Peyer's patch (tissue), 4 donors: ENCODE measurements at regions not wholly inside any gene's neighbourhood (a gene's known extent, or its start where the extent isn't known, plus 50 kb on each side); places are given as distances from the start of the nearest gene placed in this dataset.

Source experiments
- DNase-seq, 3 donors: peaks; one replicate each; pipeline ENCODE4 v3.0.0-alpha.2; 2017 to 2019
- H3K27ac ChIP-seq, 4 donors: fragments of 200-600 bp; sonication (generic); one replicate each; pipeline ENCODE4 v1.5.1; 2016 to 2019
- H3K27me3 ChIP-seq, 2 donors: fragments of 200-600 bp; sonication (generic); one replicate each; pipeline ENCODE4 v1.5.1; 2019
- H3K36me3 ChIP-seq, 3 donors: fragments of 200-600 bp; sonication (generic); one replicate each; pipeline ENCODE4 v1.5.1; 2016 to 2019
- H3K4me1 ChIP-seq, 4 donors: fragments of 200-600 bp; sonication (generic); one replicate each; pipeline ENCODE4 v1.5.1; 2016 to 2019
- H3K4me3 ChIP-seq, 4 donors: fragments of 200-600 bp; sonication (generic); 1 replicate in 3 of 4; 2 replicates in 1 of 4; pipeline ENCODE4 v1.5.1; 2016 to 2019; ENCODE audit warnings: mild to moderate bottlenecking in 1 of 4
- H3K9me3 ChIP-seq, 4 donors: fragments of 200-600 bp; sonication (generic); one replicate each; pipeline ENCODE4 v1.5.1; 2016 to 2019; ENCODE audit warnings: mild to moderate bottlenecking in 1 of 4
- CTCF ChIP-seq, 6 experiments: fragments of 450-650 bp in 4 of 6; fragments of 200-600 bp in 2 of 6; sonication (generic) in 1 of 6; IDR thresholded peaks; one replicate each; pipeline ENCODE4 v1.5.1; 2017 to 2019; ENCODE audit warnings: antibody characterized with exemption in 6 of 6, mild to moderate bottlenecking in 3 of 6, moderate library complexity in 1 of 6
- POLR2A ChIP-seq, 2 donors: fragments of 450-650 bp; IDR thresholded peaks; one replicate each; pipeline ENCODE4 v1.5.1; 2017; ENCODE audit warnings: antibody characterized with exemption in 2 of 2, mild to moderate bottlenecking in 2 of 2, moderate library complexity in 2 of 2

DNA sequence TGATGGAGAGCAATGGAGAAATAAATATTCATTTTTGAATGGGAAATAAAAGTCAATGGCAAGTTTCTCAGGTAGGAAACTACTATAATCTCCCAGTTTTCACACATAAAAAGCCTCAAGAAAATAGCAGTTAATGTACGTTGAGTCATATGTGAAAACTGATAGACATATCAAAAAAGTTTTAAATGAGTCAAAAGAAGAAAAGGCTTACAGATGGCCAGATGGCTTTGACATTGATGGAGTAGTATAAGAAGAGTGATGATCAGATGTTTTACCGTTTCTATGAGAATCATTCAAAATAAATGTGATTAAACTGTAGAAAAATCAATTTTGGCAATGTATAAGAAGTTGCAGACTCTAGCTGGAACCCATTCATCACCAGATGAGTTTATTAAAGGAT is 97.8 kb downstream of the LLPH start:
- DNase-seq, result no peak
- Histone ChIP-seq H3K27me3 (no peaks in the 10 kb centered on the region), H3K9me3 (no peaks in the 10 kb centered on the region), H3K4me1 (no peaks in the 10 kb centered on the region), H3K27ac (no peak overlapping the region), H3K4me3 (no peak overlapping the region), H3K36me3 (no peaks in the 10 kb centered on the region)
- TF ChIP-seq CTCF (IDR thresholded peaks at IDR 0.05) (no peak), POLR2A (IDR thresholded peaks at IDR 0.05) (no peak)

DNA sequence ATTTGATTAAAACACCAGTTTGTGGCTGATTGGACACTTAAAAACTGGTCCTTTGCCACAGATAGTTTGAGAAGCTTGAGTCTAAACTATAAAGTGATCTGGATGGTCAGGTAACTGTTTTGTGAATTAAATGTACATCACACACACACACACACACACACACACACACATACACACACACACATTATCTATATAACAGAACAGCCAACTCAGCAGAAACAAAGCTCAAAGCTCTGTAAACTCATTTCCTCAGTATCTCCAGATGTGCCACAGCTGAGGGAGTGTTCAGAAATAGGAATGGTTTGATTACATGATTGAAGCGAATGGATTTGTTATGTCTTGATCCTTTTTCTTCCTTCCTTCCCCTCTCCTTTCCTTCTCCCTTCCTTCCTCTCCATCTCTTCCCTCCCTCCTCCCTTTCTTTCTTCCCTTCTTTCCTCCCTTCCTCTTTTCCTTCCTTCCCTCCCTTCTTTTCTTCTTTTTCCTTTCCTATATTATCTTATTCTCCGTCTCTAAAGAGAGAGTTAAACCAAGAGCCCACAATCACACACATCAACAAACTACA is 100.3 kb downstream of the LLPH start:
- Histone ChIP-seq H3K27ac (no peak overlapping the region), H3K36me3 (no peaks in the 10 kb centered on the region)
- TF ChIP-seq POLR2A (IDR thresholded peaks at IDR 0.05), result no peak
- no peak for TF ChIP-seq CTCF (IDR thresholded peaks at IDR 0.05)

DNA sequence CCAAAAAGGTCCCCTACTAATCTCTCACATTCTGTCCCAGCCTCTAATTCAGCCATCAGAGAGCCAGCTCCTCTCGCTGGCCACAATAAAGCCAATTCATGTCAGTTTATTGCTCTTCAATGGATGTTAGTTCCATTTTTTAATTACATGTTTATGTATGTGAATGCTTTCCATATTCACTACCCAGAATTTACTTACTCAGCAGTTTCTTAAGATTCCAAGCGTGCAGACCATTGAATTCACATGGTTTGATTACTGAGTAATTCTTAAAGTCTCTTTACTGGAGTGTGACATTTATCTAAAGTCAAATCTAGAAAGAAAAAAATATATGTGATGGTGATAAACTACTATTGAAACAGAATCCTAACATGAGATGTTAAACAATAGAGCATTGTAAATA is 102.2 kb downstream of the LLPH start:
- no peak for TF ChIP-seq CTCF (IDR thresholded peaks at IDR 0.05)
- no peak for TF ChIP-seq POLR2A (IDR thresholded peaks at IDR 0.05)
- H3K27me3 ChIP-seq, result no peaks in the 10 kb centered on the region
- no peak for DNase-seq
- no peaks in the 10 kb centered on the region for H3K9me3 ChIP-seq
- no peak overlapping the region for H3K27ac ChIP-seq
- no peaks in the 10 kb centered on the region for H3K36me3 ChIP-seq
- no peak overlapping the region for H3K4me3 ChIP-seq
- no peaks in the 10 kb centered on the region for H3K4me1 ChIP-seq

More for the DNA sequence above, 100.3 kb downstream of the LLPH start:
- DNase-seq, result no peak
- Histone ChIP-seq H3K27me3 (no peaks in the 10 kb centered on the region), H3K9me3 (no peaks in the 10 kb centered on the region), H3K4me1 (no peaks in the 10 kb centered on the region), H3K4me3 (no peak overlapping the region)

- Histone ChIP-seq H3K4me3 (no peak overlapping the region), H3K4me1 (no peaks in the 10 kb centered on the region), H3K9me3 (no peaks in the 10 kb centered on the region), H3K27ac (no peak overlapping the region), H3K36me3 (no peaks in the 10 kb centered on the region), H3K27me3 (no peaks in the 10 kb centered on the region)
- TF ChIP-seq POLR2A (IDR thresholded peaks at IDR 0.05) (no peak), CTCF (IDR thresholded peaks at IDR 0.05) (no peak)
- DNase-seq, result no peak
Observed at GRCh38 chr12:66025477-66025876, 105.1 kb downstream of the LLPH start.

GRCh38 chr12:66024949-66025348 is 105.6 kb downstream of the LLPH start:
- H3K4me3 ChIP-seq, result no peak overlapping the region
- no peak for DNase-seq
- no peaks in the 10 kb centered on the region for H3K36me3 ChIP-seq
- H3K9me3 ChIP-seq, result no peaks in the 10 kb centered on the region
- TF ChIP-seq POLR2A (IDR thresholded peaks at IDR 0.05), result no peak
- TF ChIP-seq CTCF (IDR thresholded peaks at IDR 0.05), result no peak
- H3K4me1 ChIP-seq, result no peaks in the 10 kb centered on the region
- H3K27me3 ChIP-seq, result no peaks in the 10 kb centered on the region
- no peak overlapping the region for H3K27ac ChIP-seq

GRCh38 chr12:66020481-66020880 is 110.1 kb downstream of the LLPH start:
- Histone ChIP-seq H3K36me3 (no peaks in the 10 kb centered on the region), H3K27me3 (no peaks in the 10 kb centered on the region), H3K9me3 (no peaks in the 10 kb centered on the region), H3K4me1 (no peaks in the 10 kb centered on the region), H3K4me3 (no peak overlapping the region), H3K27ac (no peak overlapping the region)
- no peak for DNase-seq
- TF ChIP-seq CTCF (IDR thresholded peaks at IDR 0.05) (no peak), POLR2A (IDR thresholded peaks at IDR 0.05) (no peak)
